ENCODE measurements at regions not wholly inside any gene's neighbourhood (a gene's known extent, or its start where the extent isn't known, plus 50 kb on each side); places are given as distances from the start of the nearest gene placed in this dataset.

GRCh38 chr3:178437236-178437635, 99.0 kb upstream of the KCNMB2 start:
- DNase-seq (ENCODE audit: low read depth in 2 of 2) = no peak

- DNase-seq (ENCODE audit: low read depth in 2 of 2) = no peak
Observed at GRCh38 chr3:178439504-178439903, 96.7 kb upstream of the KCNMB2 start.

GRCh38 chr3:178440043-178440442, 96.2 kb upstream of the KCNMB2 start:
- no peak for DNase-seq (ENCODE audit: low read depth in 2 of 2)

- DNase-seq (ENCODE audit: low read depth in 2 of 2) = no peak
Observed at GRCh38 chr3:178443634-178444033, 92.6 kb upstream of the KCNMB2 start.

- no peak for DNase-seq (ENCODE audit: low read depth in 2 of 2)
Observed at GRCh38 chr3:178445139-178445538, 91.1 kb upstream of the KCNMB2 start.

GRCh38 chr3:178446059-178446458, 90.2 kb upstream of the KCNMB2 start:
- DNase-seq (ENCODE audit: low read depth in 2 of 2) = no peak

GRCh38 chr3:178450476-178450875, 85.8 kb upstream of the KCNMB2 start:
- DNase-seq (ENCODE audit: low read depth in 2 of 2) = no peak

- DNase-seq (ENCODE audit: low read depth in 2 of 2) = no peak
Observed at GRCh38 chr3:178451799-178452198, 84.4 kb upstream of the KCNMB2 start.

- DNase-seq (ENCODE audit: low read depth in 2 of 2) = no peak
Observed at GRCh38 chr3:178454726-178455125, 81.5 kb upstream of the KCNMB2 start.

- no peak for DNase-seq (ENCODE audit: low read depth in 2 of 2)
Observed at GRCh38 chr3:178455226-178455625, 81.0 kb upstream of the KCNMB2 start.

- no peak for DNase-seq (ENCODE audit: low read depth in 2 of 2)
Observed at GRCh38 chr3:178455946-178456345, 80.3 kb upstream of the KCNMB2 start.

GRCh38 chr3:178456621-178457285, 79.5 kb upstream of the KCNMB2 start:
- no peak for DNase-seq (ENCODE audit: low read depth in 2 of 2)

- no peak for DNase-seq (ENCODE audit: low read depth in 2 of 2)
Observed at GRCh38 chr3:178457511-178457910, 78.7 kb upstream of the KCNMB2 start.

GRCh38 chr3:178458313-178459037, 77.8 kb upstream of the KCNMB2 start:
- no peak for DNase-seq (ENCODE audit: low read depth in 2 of 2)

GRCh38 chr3:178459038-178459410, 77.2 kb upstream of the KCNMB2 start:
- no peak for DNase-seq (ENCODE audit: low read depth in 2 of 2)

GRCh38 chr3:178465260-178466180, 70.7 kb upstream of the KCNMB2 start:
- DNase-seq (ENCODE audit: low read depth in 2 of 2) = no peak

- no peak for DNase-seq (ENCODE audit: low read depth in 2 of 2)
Observed at GRCh38 chr3:178472941-178473340, 63.3 kb upstream of the KCNMB2 start.

GRCh38 chr3:178474526-178474925, 61.7 kb upstream of the KCNMB2 start:
- no peak for DNase-seq (ENCODE audit: low read depth in 2 of 2)

GRCh38 chr3:178475062-178475461, 61.2 kb upstream of the KCNMB2 start:
- DNase-seq (ENCODE audit: low read depth in 2 of 2) = no peak

GRCh38 chr3:178476886-178477285, 59.4 kb upstream of the KCNMB2 start:
- DNase-seq (ENCODE audit: low read depth in 2 of 2) = no peak

- DNase-seq (ENCODE audit: low read depth in 2 of 2) = no peak
Observed at GRCh38 chr3:178479446-178479845, 56.8 kb upstream of the KCNMB2 start.

GRCh38 chr3:178479860-178480259, 56.4 kb upstream of the KCNMB2 start:
- no peak for DNase-seq (ENCODE audit: low read depth in 2 of 2)

- no peak for DNase-seq (ENCODE audit: low read depth in 2 of 2)
Observed at GRCh38 chr3:178480274-178480673, 56.0 kb upstream of the KCNMB2 start.

Data from fibroblast of skin of left quadriceps (primary cell).